ENCODE measurements at regions not wholly inside any gene's neighbourhood (a gene's known extent, or its start where the extent isn't known, plus 50 kb on each side); places are given as distances from the start of the nearest gene placed in this dataset.

- DNase-seq (ENCODE audit: low spot score) (peak; percentile 41), FAIRE-seq (peak; percentile 54), ATAC-seq (peak; percentile 93)
- peak; percentile 25; the same call in 1 of the 2 replicates for TF ChIP-seq STAG1 (CRISPR knock-in tag; IDR thresholded peaks at IDR 0.05)
- TF ChIP-seq CTCF (CRISPR knock-in tag; IDR thresholded peaks at IDR 0.05), result peak; percentile 62
- TF ChIP-seq ZSCAN31 (CRISPR knock-in tag; IDR thresholded peaks at IDR 0.05; ENCODE audit: low read depth), result no peak
- Histone ChIP-seq H3K9ac (ENCODE audit: insufficient read depth, low read depth, low read length) (no peak overlapping the region), H3K27me3 (ENCODE audit: control insufficient read depth in 1 of 2, insufficient read depth in 2 of 2, low read length in 2 of 2) (no peaks in the 10 kb centered on the region), H3K4me1 (ENCODE audit: insufficient read depth, low read length) (no peaks in the 10 kb centered on the region), H4K20me1 (ENCODE audit: insufficient read depth, low read length) (no peaks in the 10 kb centered on the region), H3K9me3 (ENCODE audit: low read length) (peaks cover 18% of the 10 kb centered on the region; the same call in 1 of the 2 replicates), H3K36me3 (replicated peaks in 1 of 2; ENCODE audit: control insufficient read depth in 1 of 2, insufficient read depth in 2 of 2, low read length in 2 of 2) (no peaks in the 10 kb centered on the region), H3K4me2 (ENCODE audit: low read depth, low read length) (no peak overlapping the region), H3K79me2 (ENCODE audit: insufficient read depth, low read length) (no peaks in the 10 kb centered on the region), H3K4me3 (replicated peaks in 1 of 3; ENCODE audit: insufficient read depth in 1 of 3, low read depth in 2 of 3, low read length in 3 of 3) (no peak overlapping the region), H3K27ac (ENCODE audit: extremely low read length, insufficient read depth, low read length) (no peak overlapping the region), H2AFZ (ENCODE audit: low read length) (no peak overlapping the region)
- ChIA-PET POLR2A (no interaction called here), CTCF (ENCODE audit: low intra/inter-chr PET ratio, low total read pairs) (no interaction called here)
- no TSS peak for BruUV-seq (replicated peaks)
- intact Hi-C loops (cut with micrococcal nuclease; ENCODE audit: unreplicated experiment) (loop anchor here (1.0 kb wide), 1 partner anchor 19 kb away; no protein-coding TSS in a partner anchor), in situ Hi-C loops (cut with HindIII; ENCODE audit: extremely low pct_ligation_motif_present, low pct_unique_long_range_greater_than_20kb) (no loop called here)
- WGBS (ENCODE audit: low lambda C conversion rate), result 2% methylated on average over 3 of the region's 3 CpGs
These were observed 331.6 kb upstream of the STXBP6 start for GRCh38 chr14:25381498-25381897.

GRCh38 chr14:25375639-25376038 lies 325.7 kb upstream of the STXBP6 start:
- Histone ChIP-seq H3K27ac (ENCODE audit: extremely low read length, insufficient read depth, low read length) (no peak overlapping the region), H3K27me3 (ENCODE audit: control insufficient read depth in 1 of 2, insufficient read depth in 2 of 2, low read length in 2 of 2) (no peaks in the 10 kb centered on the region), H2AFZ (ENCODE audit: low read length) (no peak overlapping the region), H3K79me2 (ENCODE audit: insufficient read depth, low read length) (no peaks in the 10 kb centered on the region), H3K9ac (ENCODE audit: insufficient read depth, low read depth, low read length) (no peak overlapping the region), H3K9me3 (ENCODE audit: low read length) (peaks cover 49% of the 10 kb centered on the region), H3K4me3 (replicated peaks in 1 of 3; ENCODE audit: insufficient read depth in 1 of 3, low read depth in 2 of 3, low read length in 3 of 3) (no peak overlapping the region), H3K36me3 (replicated peaks in 1 of 2; ENCODE audit: control insufficient read depth in 1 of 2, insufficient read depth in 2 of 2, low read length in 2 of 2) (no peaks in the 10 kb centered on the region), H4K20me1 (ENCODE audit: insufficient read depth, low read length) (no peaks in the 10 kb centered on the region), H3K4me1 (ENCODE audit: insufficient read depth, low read length) (no peaks in the 10 kb centered on the region), H3K4me2 (ENCODE audit: low read depth, low read length) (no peak overlapping the region)
- ChIA-PET POLR2A (no interaction called here), CTCF (ENCODE audit: low intra/inter-chr PET ratio, low total read pairs) (no interaction called here)
- 2% methylated on average over 2 of the region's 2 CpGs for WGBS (ENCODE audit: low lambda C conversion rate)
- DNase-seq (ENCODE audit: low spot score) (no peak), FAIRE-seq (no peak), ATAC-seq (no peak)
- intact Hi-C loops (cut with micrococcal nuclease; ENCODE audit: unreplicated experiment) (no loop called here), in situ Hi-C loops (cut with HindIII; ENCODE audit: extremely low pct_ligation_motif_present, low pct_unique_long_range_greater_than_20kb) (no loop called here)
- BruUV-seq (replicated peaks), result no TSS peak
- TF ChIP-seq ZMYM2 (CRISPR knock-in tag; IDR thresholded peaks at IDR 0.05) (no peak), ZNF350 (CRISPR knock-in tag; IDR thresholded peaks at IDR 0.05; ENCODE audit: borderline replicate concordance, low read depth) (no peak), PRMT3 (CRISPR knock-in tag; IDR thresholded peaks at IDR 0.05; ENCODE audit: borderline replicate concordance, low read depth) (no peak), ATF2 (CRISPR knock-in tag; IDR thresholded peaks at IDR 0.05) (no peak), HMGXB3 (CRISPR knock-in tag; IDR thresholded peaks at IDR 0.05; ENCODE audit: borderline replicate concordance) (no peak), MYC (CRISPR knock-in tag; IDR thresholded peaks at IDR 0.05; ENCODE audit: borderline replicate concordance) (no peak), ZFX (CRISPR knock-in tag; IDR thresholded peaks at IDR 0.05; ENCODE audit: low read depth) (no peak), ASH2L (IDR thresholded peaks at IDR 0.05; ENCODE audit: insufficient read length, low read depth, low read length) (no peak)

Measured in HepG2 (cell line).